Astrocyte of the spinal cord (primary cell): ENCODE measurements at regions not wholly inside any gene's neighbourhood (a gene's known extent, or its start where the extent isn't known, plus 50 kb on each side); places are given as distances from the start of the nearest gene placed in this dataset.

Experiments used
- DNase-seq: peaks from one replicate; pipeline ENCODE4 v3.0.0; 2011; ENCODE audit warnings: low read depth, low spot score
- H3K4me3 ChIP-seq: 2 replicates; pipeline ENCODE4 v1.5.1; 2011; ENCODE audit warnings: low read depth, mild to moderate bottlenecking, low read length, moderate library complexity
- in situ Hi-C: cut with HindIII; loops from 2 replicates; pipeline ENCODE4 v1.10.0; 2017; ENCODE audit warnings: low sequenced_read_pairs
- TF ChIP-seq, protein P1 (sequence below): IDR thresholded peaks from 2 replicates; pipeline ENCODE4 v1.5.1; 2012; ENCODE audit warnings: low read depth, mild to moderate bottlenecking, low read length, inconsistent platforms

DNA sequence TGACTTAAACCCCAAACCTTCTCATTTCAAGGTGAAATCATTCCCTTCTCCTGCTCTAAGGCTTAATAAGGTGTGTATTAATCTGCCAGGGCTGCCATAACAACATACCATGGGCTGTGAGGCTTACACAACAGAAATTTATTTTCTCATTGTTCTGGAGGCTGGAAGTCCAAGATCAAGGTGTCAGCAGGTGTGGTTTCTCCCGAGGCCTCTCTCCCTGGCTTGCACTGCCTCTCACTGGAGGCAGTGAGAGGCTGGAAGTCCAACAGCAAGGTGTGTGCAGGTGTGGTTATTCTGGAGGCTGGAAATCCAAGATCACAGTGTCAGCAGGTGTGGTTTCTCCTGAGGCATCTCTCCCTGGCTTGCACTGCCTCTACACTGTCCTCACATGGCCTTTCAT, 280.3 kb upstream of the TUT7 start:
- TF ChIP-seq, protein P1, sequence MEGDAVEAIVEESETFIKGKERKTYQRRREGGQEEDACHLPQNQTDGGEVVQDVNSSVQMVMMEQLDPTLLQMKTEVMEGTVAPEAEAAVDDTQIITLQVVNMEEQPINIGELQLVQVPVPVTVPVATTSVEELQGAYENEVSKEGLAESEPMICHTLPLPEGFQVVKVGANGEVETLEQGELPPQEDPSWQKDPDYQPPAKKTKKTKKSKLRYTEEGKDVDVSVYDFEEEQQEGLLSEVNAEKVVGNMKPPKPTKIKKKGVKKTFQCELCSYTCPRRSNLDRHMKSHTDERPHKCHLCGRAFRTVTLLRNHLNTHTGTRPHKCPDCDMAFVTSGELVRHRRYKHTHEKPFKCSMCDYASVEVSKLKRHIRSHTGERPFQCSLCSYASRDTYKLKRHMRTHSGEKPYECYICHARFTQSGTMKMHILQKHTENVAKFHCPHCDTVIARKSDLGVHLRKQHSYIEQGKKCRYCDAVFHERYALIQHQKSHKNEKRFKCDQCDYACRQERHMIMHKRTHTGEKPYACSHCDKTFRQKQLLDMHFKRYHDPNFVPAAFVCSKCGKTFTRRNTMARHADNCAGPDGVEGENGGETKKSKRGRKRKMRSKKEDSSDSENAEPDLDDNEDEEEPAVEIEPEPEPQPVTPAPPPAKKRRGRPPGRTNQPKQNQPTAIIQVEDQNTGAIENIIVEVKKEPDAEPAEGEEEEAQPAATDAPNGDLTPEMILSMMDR: no peak
- DNase-seq: no peak
- no peak overlapping the region for H3K4me3 ChIP-seq
- in situ Hi-C loops: no loop called here

DNA sequence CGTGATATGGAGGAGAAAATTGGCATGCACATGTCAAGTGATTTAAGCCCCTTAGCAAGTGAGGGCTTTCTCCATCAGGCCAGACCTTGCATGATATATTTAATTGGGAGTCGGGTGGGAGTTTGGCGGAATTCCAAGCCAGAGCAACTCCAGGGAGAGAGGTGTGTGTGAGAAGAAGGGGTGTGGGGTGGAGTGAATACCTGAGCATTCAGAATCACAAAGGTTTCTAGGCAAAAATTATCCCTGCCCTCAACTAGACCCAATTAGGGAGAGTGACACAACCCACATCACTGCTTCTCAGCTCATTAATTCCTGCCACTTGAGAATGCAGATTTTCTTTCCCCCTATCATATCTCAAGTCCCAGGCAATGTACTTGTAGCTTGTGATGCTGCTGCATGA, 279.7 kb upstream of the TUT7 start:
- no peak for DNase-seq
- no peak overlapping the region for H3K4me3 ChIP-seq
- TF ChIP-seq, protein P1: no peak
- in situ Hi-C loops: no loop called here

DNA sequence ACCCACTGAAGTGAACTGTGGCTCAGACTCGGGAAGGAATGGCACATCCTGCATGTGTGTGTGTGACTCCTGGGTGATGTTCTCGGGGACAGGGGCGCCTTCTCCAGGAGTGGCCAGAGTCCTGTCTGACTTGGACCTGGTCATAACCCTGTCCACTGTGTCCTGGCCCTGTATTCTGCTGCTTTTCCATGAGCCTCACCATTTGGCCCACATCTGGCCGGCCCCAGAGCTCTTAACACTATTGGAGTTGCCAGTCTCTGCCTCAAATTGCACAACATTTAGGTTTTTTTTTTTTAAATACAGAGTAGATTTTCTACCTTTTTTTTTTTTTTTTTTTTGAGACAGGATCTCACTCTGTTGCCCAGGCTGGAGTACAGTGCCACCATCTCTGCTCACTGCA, 278.3 kb upstream of the TUT7 start:
- DNase-seq: no peak
- in situ Hi-C loops: no loop called here
- no peak overlapping the region for H3K4me3 ChIP-seq
- TF ChIP-seq, protein P1: no peak

DNA sequence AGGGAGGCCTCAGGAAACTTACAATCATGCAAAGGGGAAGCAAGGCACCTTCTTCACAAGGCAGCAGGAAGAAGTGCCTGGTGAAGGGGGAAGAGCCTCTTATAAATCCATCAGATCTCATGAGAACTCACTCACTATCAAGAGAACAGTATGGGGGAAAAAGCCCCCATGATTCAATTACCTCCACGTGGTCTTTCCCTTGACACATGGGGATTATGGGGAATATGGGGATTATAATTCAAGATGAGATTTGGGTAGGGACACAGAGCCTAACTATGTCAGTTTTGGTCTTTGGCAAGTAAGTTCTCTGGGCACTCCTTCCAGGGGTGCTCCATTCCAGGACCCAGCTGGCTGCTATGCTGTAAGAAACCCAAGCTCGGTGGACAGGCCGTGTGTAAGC, 275.3 kb upstream of the TUT7 start:
- TF ChIP-seq, protein P1: no peak
- in situ Hi-C loops: no loop called here
- H3K4me3 ChIP-seq: no peak overlapping the region
- DNase-seq: no peak

DNA sequence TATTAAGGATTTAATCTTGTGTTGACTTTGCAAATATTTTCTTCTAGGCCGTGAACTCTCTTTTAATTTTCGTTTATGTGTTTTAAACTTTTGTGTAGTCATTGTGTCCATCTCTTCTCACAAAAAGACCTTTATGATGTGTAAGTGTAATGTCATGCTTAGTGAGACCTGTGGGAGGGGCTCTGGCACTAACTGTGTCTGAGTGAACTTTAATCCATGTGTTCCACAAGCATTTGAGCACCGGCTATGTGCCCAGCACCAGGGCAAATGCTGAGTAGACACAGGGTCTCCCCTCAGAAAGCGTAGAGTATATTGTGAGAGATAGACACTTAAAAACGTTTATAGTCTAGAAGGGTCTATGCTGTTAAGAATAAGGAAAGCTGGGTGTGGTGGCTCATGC, 272.6 kb upstream of the TUT7 start:
- no peak overlapping the region for H3K4me3 ChIP-seq
- in situ Hi-C loops: no loop called here
- no peak for DNase-seq
- TF ChIP-seq, protein P1: no peak

DNA sequence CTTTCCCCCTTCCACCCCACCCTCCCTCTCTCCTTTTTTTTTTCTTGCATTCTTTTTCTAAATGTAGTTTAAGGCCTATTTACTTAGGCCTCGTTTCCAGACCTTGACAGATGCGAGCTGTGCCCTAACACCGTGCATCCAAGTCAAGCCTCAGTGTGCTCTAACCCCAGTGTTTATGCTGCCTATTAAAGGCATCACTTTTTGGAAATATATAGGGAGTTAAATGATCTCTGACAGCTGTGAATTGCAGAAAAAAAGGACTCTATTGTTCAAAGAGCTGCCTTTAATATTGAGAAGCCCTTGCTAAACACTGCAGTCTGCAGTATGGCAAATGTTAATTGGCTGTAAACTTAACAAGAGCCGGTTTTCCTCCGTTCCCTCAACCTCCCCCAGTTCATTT, 270.4 kb upstream of the TUT7 start:
- in situ Hi-C loops: no loop called here

More for the DNA sequence above, 270.4 kb upstream of the TUT7 start:
- H3K4me3 ChIP-seq: no peak overlapping the region
- no peak for DNase-seq
- TF ChIP-seq, protein P1: no peak
